ENCODE measurements at regions not wholly inside any gene's neighbourhood (a gene's known extent, or its start where the extent isn't known, plus 50 kb on each side); places are given as distances from the start of the nearest gene placed in this dataset.

DNA sequence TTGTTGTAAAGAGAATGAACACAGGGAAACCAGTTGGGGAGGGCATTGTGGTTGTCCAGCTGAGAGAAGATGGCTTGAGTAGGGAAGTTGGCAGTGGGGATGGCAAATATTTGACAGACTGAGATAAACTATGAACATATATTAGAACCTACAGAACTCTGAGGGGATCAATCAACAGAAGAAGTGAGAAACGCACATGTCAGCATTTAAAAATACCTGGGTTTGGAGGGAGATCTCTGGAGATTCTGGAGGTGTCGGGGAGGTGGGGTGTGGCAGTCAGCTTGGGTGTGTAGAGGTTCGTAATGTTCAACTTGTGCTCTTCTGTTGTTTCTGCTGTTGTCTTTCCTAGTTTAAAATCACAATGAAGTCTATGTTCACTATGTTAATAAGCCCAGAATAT lies 517.8 kb downstream of the AACS start:
- no peak for DNase-seq

DNA sequence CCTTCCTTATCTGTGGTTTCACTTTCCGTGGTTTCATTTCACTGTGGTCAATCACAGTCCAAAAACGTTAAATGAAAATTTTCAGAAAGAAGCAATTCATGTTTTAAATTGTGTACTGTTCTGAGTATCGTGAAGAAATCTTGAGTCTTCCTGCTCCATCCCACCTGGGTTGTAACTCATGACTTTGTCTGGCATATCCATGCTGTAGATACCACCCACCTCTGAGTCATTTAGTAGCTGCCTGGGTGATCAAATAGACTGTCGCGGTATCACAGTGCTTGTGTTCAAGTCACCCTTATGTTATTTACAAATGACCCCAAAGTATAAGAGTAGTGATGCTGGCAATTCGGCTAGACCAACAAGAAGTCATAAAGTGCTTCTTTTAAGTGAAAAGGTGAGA lies 521.2 kb downstream of the AACS start:
- DNase-seq: no peak

DNA sequence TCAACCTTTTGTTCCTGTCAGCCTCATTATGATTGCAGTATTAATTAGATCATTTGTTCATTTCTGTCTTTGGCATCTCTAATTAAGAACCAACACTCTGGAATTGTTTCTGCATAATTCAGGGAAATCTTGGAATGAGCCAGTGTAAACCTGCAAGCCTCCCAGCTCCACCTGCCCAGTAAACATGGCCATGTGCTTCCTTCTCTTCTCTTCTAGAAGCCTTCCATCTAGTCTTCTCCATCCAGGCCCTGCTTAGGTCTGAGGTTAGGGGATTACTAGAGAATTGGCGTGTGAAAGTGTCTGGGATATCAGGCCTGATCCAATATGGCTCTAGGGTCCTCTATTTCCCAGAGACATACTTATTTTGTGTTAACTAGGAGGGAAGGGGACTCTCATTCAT lies 528.0 kb downstream of the AACS start:
- no peak for DNase-seq

DNA sequence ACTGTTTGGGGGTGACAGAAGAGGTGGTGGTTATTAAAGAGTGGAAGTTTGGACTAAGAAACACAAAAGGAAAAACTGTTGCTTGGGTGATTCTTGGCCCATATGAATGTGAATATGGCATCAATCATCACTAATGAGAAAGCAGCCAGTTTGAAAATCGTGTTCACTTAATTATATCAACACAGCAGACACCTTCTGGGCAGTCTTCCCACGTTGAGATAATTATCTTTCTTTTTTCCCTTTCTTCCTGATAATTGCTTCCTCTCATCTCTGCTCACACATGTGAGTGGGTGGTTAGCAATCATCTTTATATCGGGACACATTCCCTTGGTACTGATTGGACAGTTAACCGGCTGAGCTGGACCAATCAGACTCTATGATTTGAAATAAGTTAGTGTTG lies 539.7 kb downstream of the AACS start:
- no peak for DNase-seq

DNA sequence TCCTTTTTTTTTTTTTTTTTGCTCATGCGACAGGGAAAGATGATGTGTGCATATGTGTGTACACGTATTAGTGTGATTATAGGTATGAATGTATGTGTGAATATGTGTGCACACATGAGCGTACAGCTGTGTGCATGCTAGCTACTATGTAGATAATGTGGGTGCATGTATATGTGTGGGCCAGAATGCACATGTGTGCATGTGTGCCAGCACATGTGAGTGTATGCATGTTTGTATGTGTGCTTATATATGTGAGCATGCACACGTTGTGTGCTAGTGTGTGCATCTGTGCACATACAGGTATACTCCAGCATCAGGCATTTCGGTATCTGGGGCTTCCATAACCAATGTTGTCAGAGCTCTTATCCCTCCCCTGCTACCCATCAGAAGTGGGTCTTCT lies 541.1 kb downstream of the AACS start:
- no peak for DNase-seq

DNA sequence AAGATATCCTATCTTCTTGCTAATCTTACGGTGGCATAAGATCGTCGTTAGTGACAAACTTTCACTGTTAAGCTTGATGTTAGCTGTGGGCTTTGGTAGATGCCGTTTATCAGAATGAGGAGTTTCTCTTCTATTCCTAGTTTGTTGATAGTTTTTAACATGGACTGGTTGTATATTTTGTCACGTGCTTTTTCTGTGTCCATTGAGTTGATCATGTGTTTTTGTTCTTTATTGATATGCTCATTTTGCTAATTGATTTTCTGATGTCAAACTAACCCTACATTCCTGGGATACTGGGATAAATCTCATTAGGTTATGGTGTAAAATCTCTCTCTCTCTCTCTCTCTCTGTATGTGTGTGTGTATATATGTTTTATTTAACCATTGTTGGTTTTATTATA lies 545.1 kb downstream of the AACS start:
- DNase-seq: no peak

DNA sequence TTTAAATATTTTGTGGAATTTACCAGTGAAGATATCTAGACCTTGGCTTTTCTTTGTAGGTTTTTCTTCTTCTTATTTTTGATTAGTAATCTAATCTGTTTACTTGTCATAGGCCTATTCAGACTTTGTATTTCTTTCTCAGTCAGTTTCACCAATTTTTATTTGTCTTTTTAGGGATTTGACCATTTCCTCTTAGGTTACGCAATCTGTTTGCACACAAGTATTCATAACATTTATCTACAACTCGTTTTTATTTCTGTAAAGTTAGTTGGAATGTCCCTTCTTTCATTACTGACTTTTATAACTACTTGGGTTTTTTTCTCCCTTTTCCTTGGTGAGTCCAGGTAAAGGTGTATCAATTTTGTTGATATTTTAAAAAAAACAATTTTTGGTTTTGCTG lies 545.7 kb downstream of the AACS start:
- no peak for DNase-seq

DNA sequence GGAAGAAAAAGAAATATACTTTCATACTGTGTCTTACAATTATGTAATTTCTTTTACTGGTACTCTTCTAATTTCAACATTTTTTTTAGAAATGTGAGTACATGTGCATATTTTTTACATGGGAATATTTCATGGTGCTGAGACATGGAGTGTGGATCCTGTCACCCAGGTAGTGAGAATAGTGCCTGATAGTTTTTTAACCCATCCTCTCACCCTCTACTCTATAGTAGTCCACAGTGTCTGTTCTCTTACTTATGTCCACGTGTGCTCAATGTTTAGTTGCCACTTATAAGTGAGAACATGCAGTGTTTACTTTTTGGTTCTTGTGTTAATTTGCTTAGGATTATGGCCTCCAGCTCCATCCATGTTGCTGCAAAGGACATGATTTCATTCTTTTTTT lies 548.8 kb downstream of the AACS start:
- DNase-seq: no peak

DNA sequence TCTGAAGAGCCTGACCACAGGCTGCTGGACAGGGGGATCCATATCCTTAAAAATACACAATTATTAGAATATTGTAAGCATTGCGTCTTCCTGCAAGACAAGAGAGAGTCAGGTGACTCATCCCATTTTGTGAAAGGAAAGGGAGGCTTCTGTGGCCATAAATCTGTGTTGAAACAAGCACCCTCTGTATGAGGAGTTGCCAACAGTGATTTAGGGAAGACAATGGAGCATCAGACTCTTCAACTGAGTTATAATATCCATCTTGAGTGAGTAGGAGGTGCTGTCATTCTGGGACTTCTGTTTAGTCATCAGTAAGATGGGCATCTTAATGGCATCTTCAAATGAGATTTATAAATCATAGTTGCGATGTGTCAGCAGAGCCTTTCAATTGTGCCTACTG lies 554.5 kb downstream of the AACS start:
- DNase-seq: no peak

DNA sequence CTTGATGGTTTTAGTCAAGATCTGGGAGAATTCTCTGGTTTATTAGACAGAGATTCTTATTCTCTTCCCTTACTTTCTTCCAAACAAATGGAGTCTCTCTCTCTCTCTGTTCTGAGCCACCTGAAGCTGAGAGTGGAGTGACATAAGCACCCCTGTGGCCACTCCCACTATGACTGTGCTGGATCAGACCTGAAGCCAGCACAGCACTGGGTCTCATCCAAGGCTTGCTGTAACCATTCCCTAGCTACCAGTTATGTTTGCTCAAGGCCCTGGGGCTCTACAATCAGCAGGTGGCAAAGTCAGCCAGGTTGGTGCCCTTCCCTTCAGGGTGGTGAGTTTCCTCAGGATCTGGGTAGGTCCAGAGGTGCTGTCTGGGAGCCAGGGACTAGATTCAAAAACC lies 568.5 kb downstream of the AACS start:
- DNase-seq: no peak

DNA sequence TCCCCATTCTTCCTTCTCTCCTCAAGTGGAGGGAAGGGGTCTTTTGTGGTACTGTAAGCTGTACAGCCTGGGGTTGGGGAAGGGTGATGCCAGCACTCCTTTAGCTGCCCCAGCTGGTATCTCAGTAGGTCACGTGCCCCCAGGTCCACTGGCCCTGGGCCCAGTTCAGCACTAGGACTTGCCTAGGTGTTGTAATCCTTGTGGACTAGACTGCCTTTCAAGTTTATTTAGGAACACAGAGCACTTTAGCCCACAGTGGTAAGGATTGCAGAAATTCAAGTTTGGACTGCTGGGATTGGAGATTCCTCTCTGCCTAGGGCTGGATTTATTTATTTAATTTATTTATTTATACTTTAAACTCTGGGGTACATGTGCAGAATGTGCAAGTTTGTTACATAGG lies 569.6 kb downstream of the AACS start:
- no peak for DNase-seq

DNA sequence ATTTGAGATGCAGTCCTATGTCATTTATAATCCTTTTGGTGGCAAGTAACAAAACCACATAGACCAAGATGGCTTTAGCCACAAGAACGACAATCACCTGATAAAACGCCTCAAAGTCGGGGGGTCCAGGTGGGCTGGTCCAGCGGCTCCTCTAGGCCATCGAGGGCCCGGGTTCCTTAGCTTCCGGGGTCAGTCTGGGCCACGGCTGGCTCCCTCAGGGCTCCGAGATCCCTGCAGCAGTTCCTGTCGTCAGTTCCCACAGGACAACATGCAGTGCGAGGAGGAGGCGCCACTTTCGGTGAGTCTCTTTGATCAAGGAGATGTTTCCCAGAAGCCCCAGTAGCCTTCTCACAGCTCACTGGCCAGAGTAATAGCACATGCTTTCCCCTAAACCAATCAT lies 574.6 kb downstream of the AACS start:
- no peak for DNase-seq

DNA sequence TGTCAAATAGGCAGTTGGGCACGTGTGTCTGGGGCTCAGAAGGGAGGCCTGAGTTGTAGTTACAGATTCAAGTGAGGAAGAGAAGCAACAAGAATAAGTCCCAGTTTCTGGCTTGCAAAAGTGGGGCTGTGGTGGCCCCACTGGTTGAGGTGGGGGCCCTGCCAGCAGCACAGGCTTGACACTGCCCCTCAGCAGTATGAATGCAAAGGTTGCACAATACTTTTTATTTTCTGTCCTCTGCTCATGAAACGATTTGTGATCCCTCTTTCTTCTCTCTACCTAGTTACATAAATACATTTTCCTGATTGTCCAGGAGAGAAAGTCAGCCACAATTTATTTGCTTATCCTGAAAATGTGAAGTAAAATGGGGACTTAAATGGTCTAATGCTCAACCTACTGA lies 577.8 kb downstream of the AACS start:
- no peak for DNase-seq

DNA sequence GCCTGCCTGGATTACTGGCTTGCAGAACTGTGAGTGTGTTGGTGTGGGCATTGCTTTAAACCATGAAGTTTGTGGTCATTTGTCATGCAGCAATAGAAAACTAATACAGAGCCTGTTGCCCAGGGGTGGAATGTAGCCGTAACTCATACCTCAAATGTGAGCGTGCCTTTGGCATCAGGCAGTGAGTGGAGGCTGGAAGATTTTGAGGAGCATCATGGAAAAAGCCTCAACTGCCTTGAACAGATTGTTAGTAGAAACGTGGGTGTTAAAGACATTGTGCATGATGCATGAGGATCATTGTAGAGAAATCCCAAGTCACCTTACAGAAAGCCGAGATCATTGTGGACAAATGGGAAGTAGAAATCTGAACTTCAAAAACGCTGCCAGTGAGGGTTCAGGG lies 580.5 kb downstream of the AACS start:
- DNase-seq: no peak

DNA sequence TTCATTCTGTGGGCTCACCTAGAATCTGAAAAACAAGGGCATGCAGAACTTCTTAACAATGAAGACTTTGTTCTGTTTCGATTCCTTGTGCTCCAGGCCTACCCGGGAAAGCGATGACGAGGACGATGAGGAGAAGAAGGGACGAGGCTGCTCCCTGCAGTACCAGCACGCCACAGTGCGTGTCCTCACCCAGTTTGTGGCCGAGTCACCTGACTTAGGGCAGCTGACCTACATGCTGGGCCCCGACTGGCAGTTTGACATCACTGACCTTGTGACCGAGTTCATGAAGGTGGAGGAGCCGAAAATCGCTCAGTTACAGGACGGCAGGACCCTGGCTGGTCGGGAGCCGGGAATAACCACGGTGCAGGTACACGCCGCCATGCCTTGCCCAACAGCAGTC lies 585.4 kb downstream of the AACS start:
- DNase-seq: no peak

DNA sequence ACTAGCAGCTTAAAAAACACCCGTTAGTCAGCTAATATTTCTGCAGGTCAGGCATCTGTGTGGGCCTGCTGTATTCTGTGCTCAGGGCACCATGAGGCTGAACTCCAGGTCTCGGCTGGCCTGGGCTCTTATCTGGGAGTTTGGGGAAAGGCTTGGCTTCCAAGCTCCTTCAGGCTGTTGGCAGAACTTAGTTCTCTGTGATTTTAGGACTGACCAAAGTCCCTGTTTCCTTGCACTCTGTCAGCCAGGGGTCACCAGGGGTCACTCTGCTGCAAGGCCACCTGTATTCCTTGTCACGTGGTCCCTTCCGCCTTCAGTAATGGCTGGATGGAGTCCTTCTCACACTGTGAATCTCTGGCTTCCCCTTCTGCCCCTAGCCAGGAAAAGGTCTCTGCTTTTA lies 586.4 kb downstream of the AACS start:
- no peak for DNase-seq

DNA sequence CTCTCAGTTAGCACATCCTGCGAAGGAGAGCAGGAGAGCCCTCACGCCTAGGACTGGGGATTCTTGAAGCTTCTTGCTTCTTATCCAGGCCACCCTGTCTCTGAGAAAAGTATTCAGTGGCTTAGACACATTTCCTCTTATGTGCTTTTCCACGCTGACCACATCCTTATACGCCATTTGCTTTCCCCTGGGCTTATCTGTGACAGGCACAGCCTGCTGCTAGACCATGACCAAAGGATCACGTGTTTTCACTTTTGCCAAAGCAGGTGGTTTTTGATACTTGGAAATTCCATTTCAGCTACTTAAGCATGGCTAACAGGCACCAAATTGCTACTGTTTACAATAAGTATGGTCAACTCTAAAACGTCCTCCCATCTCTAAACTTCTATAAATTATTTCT lies 587.4 kb downstream of the AACS start:
- no peak for DNase-seq

DNA sequence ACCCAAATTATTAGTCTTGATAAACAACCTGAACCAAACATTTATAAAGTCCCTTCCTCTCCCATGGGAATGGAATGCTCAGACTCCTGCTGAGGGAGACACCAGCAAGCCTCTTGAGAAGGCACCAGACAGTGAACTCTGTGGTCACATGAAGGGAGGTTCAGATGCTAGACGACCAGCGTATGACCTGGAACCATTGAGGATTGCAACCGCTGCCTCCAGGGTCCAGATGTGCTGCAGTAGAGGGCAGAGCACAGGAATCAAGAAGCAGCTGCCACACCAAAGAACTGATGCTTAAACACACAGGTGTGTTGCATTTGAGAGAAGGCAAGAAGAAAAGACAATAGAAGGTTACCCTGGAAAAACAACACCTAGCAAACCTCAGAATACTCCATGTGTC lies 592.4 kb downstream of the AACS start:
- no peak for DNase-seq

DNA sequence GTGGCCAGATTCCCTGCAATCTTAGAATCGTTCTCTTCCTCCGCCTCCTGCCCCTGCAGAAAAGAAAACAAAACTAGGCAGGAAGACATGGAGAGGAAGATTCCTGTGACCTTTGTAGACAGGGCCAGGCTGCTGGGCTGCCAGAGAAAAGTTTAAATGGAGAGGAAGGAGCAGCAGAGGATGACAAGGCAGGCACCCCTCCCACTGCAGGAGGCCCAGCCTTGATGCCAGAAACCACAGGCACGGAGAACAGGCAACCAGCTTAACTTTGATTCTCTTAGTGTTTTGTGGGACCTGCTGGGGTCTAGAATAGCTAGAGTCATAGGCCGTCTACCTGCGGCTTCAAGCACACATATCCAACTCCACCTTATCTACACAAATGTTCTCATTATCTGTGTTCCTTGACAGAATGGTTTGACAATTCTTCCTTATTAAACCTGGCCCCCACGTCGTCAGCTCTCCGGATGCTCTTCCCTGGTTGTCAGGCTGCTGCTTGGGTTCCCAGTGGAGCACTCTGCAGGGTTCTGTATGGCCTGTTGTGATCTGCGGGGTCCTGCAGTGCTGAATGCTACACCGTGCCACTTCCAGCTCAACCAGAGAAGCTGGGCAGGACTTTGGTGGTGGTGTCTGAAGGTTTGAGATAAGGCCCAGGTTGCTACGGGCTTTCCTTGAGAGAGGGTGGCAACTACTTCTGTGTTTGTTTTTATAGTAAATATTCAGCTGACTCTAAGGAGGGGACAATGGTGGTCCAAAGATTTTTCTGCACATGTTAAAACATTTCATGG lies 609.5 kb downstream of the AACS start:
- no peak for DNase-seq

DNA sequence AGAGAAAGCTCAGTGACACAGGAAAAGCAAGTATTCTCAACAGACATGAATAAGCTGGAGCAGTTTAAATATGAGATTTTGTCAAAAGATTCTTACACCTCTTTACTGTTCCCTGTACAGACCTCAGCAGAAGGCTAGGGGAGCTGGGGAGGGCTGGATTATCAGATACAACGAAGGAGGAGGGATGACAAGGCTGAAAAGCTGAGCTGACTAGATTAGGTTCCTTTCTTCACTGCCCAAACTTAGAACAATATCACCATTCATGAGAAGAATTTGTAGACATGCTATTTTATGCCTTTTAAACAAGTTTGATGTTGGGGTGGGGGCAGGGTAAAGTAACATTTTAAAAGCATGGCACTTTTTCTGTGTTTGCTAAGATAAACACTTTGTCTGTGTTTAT lies 611.1 kb downstream of the AACS start:
- no peak for DNase-seq

DNA sequence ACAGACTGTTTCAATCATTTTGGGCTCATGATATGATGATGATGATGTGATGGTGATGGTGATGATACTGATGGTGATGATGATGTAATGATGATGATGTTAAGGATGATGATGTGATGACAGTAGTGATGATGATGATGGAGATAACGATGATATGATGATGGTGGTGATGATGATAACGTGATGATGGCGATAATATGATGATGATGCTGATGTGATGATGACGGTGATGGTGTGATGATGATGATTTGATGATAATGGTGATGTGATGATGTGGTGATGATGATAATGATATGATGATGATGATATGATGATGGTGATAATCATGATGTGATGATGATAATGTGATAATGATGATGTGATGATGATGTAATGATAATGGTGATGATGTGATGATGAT lies 612.6 kb downstream of the AACS start:
- no peak for DNase-seq

DNA sequence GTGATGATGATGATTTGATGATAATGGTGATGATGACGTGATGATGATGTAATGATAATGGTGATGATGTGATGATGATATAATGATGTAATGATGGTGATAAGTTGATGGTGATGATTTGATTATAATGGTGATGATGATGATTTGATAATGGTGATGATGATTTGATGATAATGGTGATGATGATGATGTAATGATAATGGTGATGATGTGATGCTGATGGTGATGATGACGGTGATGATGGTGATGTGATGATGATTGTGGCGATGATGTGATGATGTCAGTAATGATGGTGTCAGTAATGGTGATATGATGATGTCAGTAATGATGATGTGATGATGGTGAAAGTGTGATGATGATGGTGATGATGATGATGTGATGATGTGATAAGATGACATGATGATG lies 613.4 kb downstream of the AACS start:
- DNase-seq: no peak

DNA sequence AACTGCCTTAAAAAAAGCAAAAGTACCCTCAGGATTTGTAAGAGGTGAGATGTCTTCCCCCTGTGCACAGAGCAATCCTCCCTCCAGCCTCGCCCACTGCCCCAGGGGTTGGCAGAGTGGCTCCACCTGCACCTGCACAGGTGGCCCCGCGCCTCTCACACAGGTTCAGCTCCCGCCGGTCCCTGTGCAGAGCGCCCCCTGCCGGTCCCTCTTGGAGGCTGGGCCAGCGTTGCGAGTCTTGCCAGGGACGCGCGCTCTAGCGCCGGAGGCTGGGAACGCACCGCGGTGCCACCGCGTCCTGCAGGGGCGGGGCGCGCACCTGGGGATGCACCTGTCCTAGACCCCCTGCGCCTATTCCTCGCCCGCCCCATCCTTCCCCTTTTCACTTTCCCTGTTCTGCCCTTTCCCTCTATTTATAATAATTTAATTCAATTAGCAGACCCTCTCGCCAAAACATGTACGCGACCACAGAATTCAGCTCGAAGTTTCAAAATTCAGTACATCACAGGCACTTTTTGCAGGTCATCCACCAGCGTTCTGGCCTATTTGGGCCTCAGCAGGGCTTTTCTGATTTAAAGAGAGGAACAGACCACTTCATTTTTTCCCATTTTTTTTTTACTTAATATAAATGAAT lies 618.6 kb downstream of the AACS start:
- no peak for DNase-seq

DNA sequence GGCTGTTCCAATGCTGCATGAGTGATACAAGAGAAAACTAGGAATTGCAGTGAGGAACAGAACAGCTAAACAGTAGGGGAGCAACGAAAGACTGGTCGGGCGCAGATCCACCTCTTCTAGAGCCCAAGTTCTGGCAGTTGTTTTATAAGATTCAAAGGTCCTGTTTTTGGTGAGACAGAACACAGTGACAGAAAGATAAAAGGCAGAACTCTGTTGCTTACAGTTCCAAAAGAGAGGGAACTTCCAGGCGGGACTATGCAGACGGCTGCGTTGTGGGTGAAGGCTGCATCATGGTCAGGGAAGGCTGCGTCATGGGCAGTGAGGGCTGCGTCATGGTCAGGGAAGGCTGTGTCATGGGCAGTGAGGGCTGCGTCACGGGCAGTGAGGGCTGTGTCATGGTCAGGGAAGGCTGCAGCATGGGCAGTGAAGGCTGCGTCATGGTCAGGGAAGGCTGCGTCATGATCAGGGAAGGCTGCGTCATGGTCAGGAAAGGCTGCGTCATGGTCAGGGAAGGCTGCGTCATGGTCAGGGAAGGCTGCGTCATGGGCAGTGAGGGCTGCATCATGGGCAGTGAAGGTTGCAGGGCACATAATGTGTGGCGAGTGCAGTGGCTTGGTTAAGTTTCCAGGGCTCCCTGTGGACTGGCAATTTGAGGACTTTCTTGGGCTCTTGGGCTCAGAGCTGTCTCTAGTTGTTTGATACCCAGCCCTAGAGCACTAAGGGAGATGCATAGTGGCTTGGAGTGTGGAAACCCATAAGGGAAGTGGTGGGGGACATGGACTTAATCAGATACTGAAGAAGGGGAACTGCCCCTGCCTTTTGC lies 619.9 kb downstream of the AACS start:
- DNase-seq: no peak
